H1 (cell line): ENCODE measurements at regions not wholly inside any gene's neighbourhood (a gene's known extent, or its start where the extent isn't known, plus 50 kb on each side); places are given as distances from the start of the nearest gene placed in this dataset.

ENCODE experiments used
- ATF3 ChIP-seq: IDR thresholded peaks from 2 replicates; pipeline ENCODE4 v1.6.1; 2011; ENCODE audit warnings: low read depth, mild to moderate bottlenecking, low read length; ENCODE audit not compliant: insufficient read depth
- BACH1 ChIP-seq: IDR thresholded peaks from 2 replicates; pipeline ENCODE4 v1.6.1; 2012; ENCODE audit warnings: low read length, improper control_type of control experiment
- CREB1 ChIP-seq: IDR thresholded peaks from 2 replicates; pipeline ENCODE4 v1.6.1; 2012; ENCODE audit warnings: inconsistent platforms
- KDM4A ChIP-seq: IDR thresholded peaks from one replicate; pipeline ENCODE4 v1.7.1; 2012; ENCODE audit warnings: low read depth, mild to moderate bottlenecking, moderate library complexity, low read length, inconsistent platforms; ENCODE audit not compliant: severe bottlenecking
- KDM5A ChIP-seq: fragments of 200-600 bp; IDR thresholded peaks from 2 replicates; pipeline ENCODE4 v1.7.1; 2012; ENCODE audit warnings: mild to moderate bottlenecking, low read length, inconsistent platforms, mixed read lengths
- POLR2A ChIP-seq, 2 experiments: IDR thresholded peaks; 1 replicate in 1 of 2; 2 replicates in 1 of 2; pipeline ENCODE4 v1.6.1; 2011; ENCODE audit warnings: low read depth in 2 of 2, low read length in 2 of 2, mild to moderate bottlenecking in 2 of 2; ENCODE audit errors: control extremely low read depth in 1 of 2
- RFX5 ChIP-seq: IDR thresholded peaks from 2 replicates; pipeline ENCODE4 v1.6.1; 2011; ENCODE audit warnings: low read depth, low read length, improper control_type of control experiment, borderline replicate concordance
- SIRT6 ChIP-seq: IDR thresholded peaks from one replicate; pipeline ENCODE4 v1.7.1; 2012; ENCODE audit warnings: low read length, inconsistent platforms
- SIX5 ChIP-seq: IDR thresholded peaks from 2 replicates; pipeline ENCODE4 v1.6.1; 2011; ENCODE audit warnings: mild to moderate bottlenecking, low read depth, low read length
- SP2 ChIP-seq: IDR thresholded peaks from 2 replicates; pipeline ENCODE4 v1.6.1; 2012; ENCODE audit warnings: mild to moderate bottlenecking, low read length, inconsistent platforms
- SP4 ChIP-seq: IDR thresholded peaks from 2 replicates; pipeline ENCODE4 v1.6.1; 2012; ENCODE audit warnings: low read length, inconsistent platforms

GRCh38 chr12:124490584-124491305, 76.7 kb downstream of the NCOR2 start (continued):
- TF ChIP-seq BACH1 (no peak), SIRT6 (no peak), SP4 (no peak), KDM4A (no peak), KDM5A (no peak), ATF3 (no peak), RFX5 (no peak), SIX5 (no peak), SP2 (no peak), POLR2A (IDR thresholded peaks at IDR 0.05; ENCODE audit: control extremely low read depth in 1 of 2, low read depth in 2 of 2, low read length in 2 of 2) (no peak), CREB1 (no peak)
